ENCODE measurements at regions not wholly inside any gene's neighbourhood (a gene's known extent, or its start where the extent isn't known, plus 50 kb on each side); places are given as distances from the start of the nearest gene placed in this dataset.

DNA sequence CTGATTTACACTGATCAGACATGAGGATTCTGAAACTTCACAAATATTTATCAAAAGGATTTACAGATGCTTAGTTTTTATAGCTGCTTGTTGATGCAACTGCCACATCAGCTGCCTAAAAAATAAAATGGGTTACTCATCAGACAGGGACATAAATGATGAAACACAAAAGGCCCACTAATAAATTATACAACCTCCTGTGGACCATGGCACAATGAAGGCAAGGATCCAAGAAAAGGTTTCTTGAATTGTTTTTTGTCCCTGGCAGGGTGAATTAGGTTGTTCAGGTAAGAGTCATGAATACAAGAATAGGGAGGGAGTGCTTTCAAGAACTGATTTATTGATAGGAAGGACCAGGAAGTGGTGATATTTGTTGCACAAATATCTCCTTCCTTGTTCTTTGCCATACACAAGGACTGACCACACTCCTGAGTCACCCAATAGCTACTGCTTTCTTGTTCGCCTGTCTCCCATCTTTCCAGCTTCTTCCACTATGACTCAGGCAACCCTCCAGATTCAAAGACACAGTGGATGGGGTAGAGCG is 234.5 kb downstream of the AHR start:
- H3K27ac ChIP-seq, result no peak overlapping the region
- TF ChIP-seq, protein P1, sequence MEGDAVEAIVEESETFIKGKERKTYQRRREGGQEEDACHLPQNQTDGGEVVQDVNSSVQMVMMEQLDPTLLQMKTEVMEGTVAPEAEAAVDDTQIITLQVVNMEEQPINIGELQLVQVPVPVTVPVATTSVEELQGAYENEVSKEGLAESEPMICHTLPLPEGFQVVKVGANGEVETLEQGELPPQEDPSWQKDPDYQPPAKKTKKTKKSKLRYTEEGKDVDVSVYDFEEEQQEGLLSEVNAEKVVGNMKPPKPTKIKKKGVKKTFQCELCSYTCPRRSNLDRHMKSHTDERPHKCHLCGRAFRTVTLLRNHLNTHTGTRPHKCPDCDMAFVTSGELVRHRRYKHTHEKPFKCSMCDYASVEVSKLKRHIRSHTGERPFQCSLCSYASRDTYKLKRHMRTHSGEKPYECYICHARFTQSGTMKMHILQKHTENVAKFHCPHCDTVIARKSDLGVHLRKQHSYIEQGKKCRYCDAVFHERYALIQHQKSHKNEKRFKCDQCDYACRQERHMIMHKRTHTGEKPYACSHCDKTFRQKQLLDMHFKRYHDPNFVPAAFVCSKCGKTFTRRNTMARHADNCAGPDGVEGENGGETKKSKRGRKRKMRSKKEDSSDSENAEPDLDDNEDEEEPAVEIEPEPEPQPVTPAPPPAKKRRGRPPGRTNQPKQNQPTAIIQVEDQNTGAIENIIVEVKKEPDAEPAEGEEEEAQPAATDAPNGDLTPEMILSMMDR (conservative IDR thresholded peaks at IDR 0.05), result no peak
- no peak for TF ChIP-seq ZFX (IDR thresholded peaks at IDR 0.05)

DNA sequence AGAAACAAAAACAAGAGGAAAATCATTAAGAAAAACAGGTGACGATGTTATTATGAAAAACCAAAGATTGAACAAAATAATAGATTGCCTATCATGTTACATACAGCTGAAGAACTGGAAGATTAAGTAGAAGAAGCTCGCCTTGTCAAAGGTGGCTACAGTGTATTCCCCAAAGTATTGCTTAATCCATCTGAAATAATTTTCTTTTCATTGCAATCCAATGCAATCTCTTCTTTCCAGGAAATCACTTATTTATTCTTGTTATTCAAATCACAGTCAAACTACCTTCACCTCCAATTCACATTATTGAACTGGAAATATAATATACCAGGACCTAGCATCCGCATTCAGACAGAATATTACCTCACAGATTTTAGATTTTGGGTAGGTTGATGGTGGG is 235.9 kb downstream of the AHR start:
- H3K27ac ChIP-seq, result no peak overlapping the region
- TF ChIP-seq, protein P1 (conservative IDR thresholded peaks at IDR 0.05), result no peak
- TF ChIP-seq ZFX (IDR thresholded peaks at IDR 0.05), result no peak

DNA sequence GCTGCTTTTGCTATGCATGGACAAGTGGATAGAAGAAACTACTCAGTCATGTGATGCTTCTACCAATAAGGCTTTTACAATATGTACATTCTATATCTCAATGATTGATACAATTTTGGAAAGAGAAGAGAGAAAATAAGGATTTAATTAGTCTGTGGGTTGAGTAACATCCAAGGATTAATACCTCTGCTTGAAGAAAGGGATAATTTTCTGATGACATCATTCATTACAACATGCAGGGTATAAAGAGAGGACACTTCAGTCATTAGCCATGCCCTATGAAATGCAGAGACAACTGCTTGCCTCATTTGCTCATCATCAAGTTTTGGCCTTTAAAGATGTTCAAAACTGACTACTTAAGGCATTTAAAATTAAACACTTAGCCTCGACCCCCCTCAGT is 237.3 kb downstream of the AHR start:
- TF ChIP-seq, protein P1 (conservative IDR thresholded peaks at IDR 0.05), result no peak
- no peak for TF ChIP-seq ZFX (IDR thresholded peaks at IDR 0.05)
- H3K27ac ChIP-seq, result no peak overlapping the region

DNA sequence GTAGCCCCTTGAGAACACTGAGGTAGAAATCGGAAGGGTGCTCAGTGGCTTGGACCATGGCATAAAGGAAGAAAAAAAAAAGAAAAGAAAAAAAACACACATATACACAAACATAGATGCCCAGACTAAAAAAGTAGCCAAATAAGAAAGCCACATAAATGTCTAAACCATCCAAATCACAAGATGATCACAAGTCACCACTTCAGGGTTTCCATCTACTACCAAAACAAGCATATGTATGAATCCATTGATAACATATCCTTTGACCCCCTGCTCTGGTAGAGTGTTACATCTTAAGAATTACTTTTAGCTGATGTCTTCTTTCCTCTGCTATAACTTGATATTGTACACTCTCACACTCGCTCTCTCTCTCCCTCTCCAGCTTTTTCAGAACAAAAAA is 245.9 kb downstream of the AHR start:
- no peak for TF ChIP-seq ZFX (IDR thresholded peaks at IDR 0.05)
- TF ChIP-seq, protein P1 (conservative IDR thresholded peaks at IDR 0.05), result no peak
- no peak overlapping the region for H3K27ac ChIP-seq

DNA sequence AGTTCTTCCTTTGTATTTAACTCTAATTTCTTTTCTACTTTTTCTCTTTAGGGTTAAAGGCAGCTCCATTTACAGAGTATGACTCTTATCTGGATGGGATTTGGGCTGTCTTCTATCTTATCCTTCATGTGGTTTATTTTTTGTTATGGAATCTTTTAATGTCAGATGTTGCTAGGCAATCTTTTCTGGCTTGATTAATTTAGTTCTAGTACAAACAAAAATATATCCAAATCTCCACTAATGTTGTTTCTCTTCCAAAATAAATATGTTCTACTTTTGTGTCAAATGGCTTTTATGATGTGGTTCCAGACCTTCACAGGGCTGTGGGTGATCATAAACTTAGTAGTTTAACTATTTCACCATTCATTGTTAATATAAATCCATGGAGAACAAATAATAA is 246.9 kb downstream of the AHR start:
- H3K27ac ChIP-seq, result no peak overlapping the region
- TF ChIP-seq ZFX (IDR thresholded peaks at IDR 0.05), result no peak
- TF ChIP-seq, protein P1 (conservative IDR thresholded peaks at IDR 0.05), result no peak

DNA sequence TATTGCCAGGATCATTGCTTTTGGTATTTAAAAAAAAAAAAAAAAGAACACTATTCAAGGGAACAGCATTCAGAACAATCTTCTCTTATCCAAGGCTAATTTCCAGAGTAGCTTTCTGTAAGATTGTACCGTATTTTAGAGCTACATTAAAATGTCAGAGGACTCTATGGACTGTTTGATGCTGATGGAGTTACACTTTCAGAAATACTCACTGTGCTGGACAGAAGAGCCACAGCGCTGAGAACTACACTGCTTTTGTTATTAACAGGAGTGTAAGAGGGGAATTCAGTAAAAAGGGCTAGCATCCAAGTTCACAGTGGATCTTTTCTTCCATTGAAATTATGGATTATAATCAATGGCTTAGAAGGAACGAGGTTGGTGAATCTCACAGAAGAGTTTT is 247.7 kb downstream of the AHR start:
- no peak overlapping the region for H3K27ac ChIP-seq
- TF ChIP-seq, protein P1 (conservative IDR thresholded peaks at IDR 0.05), result no peak
- TF ChIP-seq ZFX (IDR thresholded peaks at IDR 0.05), result no peak

DNA sequence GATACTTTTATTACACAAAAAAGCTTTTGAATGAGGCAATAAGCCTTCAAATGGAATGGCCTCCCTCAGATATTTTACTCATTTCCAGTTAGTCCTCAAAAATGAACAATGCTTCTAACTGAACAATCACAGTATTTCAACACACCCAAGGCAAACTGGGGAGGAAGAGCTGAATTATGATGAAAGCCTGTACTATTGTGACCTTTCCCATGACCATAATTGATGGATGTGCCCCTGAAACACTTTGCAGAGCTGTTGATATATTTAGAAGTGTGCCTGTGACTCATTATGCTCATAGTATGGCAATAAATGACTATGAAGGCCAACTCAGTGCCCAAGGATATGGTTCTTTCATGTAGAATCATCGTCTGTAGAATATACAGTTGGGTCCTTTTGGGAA is 248.1 kb downstream of the AHR start:
- H3K27ac ChIP-seq, result no peak overlapping the region
- TF ChIP-seq, protein P1 (conservative IDR thresholded peaks at IDR 0.05), result no peak
- no peak for TF ChIP-seq ZFX (IDR thresholded peaks at IDR 0.05)
